ENCODE measurements at regions not wholly inside any gene's neighbourhood (a gene's known extent, or its start where the extent isn't known, plus 50 kb on each side); places are given as distances from the start of the nearest gene placed in this dataset.

DNA sequence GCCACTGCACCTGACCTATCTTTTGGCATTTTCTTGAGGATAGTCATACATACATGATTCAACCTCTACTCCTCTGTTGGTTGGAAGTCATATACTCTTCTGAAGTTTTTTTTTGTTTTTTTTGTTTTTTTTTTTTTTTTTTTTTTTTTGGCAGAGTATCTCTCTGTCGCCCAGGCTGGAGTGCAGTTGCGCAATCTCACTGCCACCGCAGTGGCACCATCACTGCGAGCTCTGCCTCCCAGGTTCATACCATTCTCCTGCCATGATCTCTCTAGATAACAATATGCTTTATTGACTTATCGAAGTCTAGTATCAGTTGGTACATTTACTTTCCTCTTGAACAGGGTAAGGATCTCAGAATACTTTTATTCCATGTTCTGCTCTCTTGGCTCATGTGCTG is 224.2 kb upstream of the WSCD1 start:
- Histone ChIP-seq H4K20me1 (ENCODE audit: low read depth, low read length) (no peaks in the 10 kb centered on the region; the same call in 1 of the 2 replicates), H3K9me2 (replicated peaks; ENCODE audit: insufficient read depth, low read length) (no peaks in the 10 kb centered on the region), H3K4me3 (ENCODE audit: insufficient read depth, low read length, poor library complexity, severe bottlenecking) (no peak overlapping the region), H3K9ac (ENCODE audit: low read length) (no peak overlapping the region), H3K79me2 (ENCODE audit: insufficient read depth, low read length) (no peaks in the 10 kb centered on the region), H3K36me3 (ENCODE audit: low read length) (no peaks in the 10 kb centered on the region), H3K9me3 (ENCODE audit: insufficient read depth, low read length) (no peaks in the 10 kb centered on the region), H3K27ac (ENCODE audit: low read depth, low read length) (no peak overlapping the region), H3K27me3 (ENCODE audit: low read length) (no peaks in the 10 kb centered on the region), H3F3A (ENCODE audit: insufficient read depth) (no peaks in the 10 kb centered on the region), H3K4me2 (ENCODE audit: low read depth, low read length, poor library complexity, severe bottlenecking) (no peak overlapping the region), H2AFZ (ENCODE audit: low read depth, low read length, severe bottlenecking) (no peak overlapping the region)
- TF ChIP-seq EZH2phosphoT487 (conservative IDR thresholded peaks at IDR 0.05; ENCODE audit: low read length) (no peak), CTCF (IDR thresholded peaks at IDR 0.05; ENCODE audit: insufficient read depth, low read length, poor library complexity, severe bottlenecking) (no peak)

- H3K4me2 ChIP-seq (ENCODE audit: low read depth, low read length, poor library complexity, severe bottlenecking), result no peak overlapping the region
- H3K9ac ChIP-seq (ENCODE audit: low read length), result no peak overlapping the region
- H3K4me3 ChIP-seq (ENCODE audit: insufficient read depth, low read length, poor library complexity, severe bottlenecking), result no peak overlapping the region
- no peak overlapping the region for H2AFZ ChIP-seq (ENCODE audit: low read depth, low read length, severe bottlenecking)
- no peaks in the 10 kb centered on the region for H3F3A ChIP-seq (ENCODE audit: insufficient read depth)
- TF ChIP-seq EZH2phosphoT487 (conservative IDR thresholded peaks at IDR 0.05; ENCODE audit: low read length) (no peak), CTCF (IDR thresholded peaks at IDR 0.05; ENCODE audit: insufficient read depth, low read length, poor library complexity, severe bottlenecking) (no peak)
- H3K9me2 ChIP-seq (replicated peaks; ENCODE audit: insufficient read depth, low read length), result no peaks in the 10 kb centered on the region
- H3K36me3 ChIP-seq (ENCODE audit: low read length), result no peaks in the 10 kb centered on the region
- no peaks in the 10 kb centered on the region; the same call in 1 of the 2 replicates for H3K27me3 ChIP-seq (ENCODE audit: low read length)
- H3K79me2 ChIP-seq (ENCODE audit: insufficient read depth, low read length), result no peaks in the 10 kb centered on the region
- H3K9me3 ChIP-seq (ENCODE audit: insufficient read depth, low read length), result no peaks in the 10 kb centered on the region
- no peaks in the 10 kb centered on the region for H4K20me1 ChIP-seq (ENCODE audit: low read depth, low read length)
- no peak overlapping the region for H3K27ac ChIP-seq (ENCODE audit: low read depth, low read length)
These were observed 215.2 kb upstream of the WSCD1 start for GRCh38 chr17:5854871-5855554.

- TF ChIP-seq CTCF (IDR thresholded peaks at IDR 0.05; ENCODE audit: insufficient read depth, low read length, poor library complexity, severe bottlenecking) (no peak), EZH2phosphoT487 (conservative IDR thresholded peaks at IDR 0.05; ENCODE audit: low read length) (no peak)
- no peak overlapping the region for H3K4me3 ChIP-seq (ENCODE audit: insufficient read depth, low read length, poor library complexity, severe bottlenecking)
- no peaks in the 10 kb centered on the region; the same call in 1 of the 2 replicates for H3K27me3 ChIP-seq (ENCODE audit: low read length)
- no peaks in the 10 kb centered on the region for H4K20me1 ChIP-seq (ENCODE audit: low read depth, low read length)
- H3K79me2 ChIP-seq (ENCODE audit: insufficient read depth, low read length), result no peaks in the 10 kb centered on the region
- no peak overlapping the region for H3K9ac ChIP-seq (ENCODE audit: low read length)
- H3K9me2 ChIP-seq (replicated peaks; ENCODE audit: insufficient read depth, low read length), result no peaks in the 10 kb centered on the region
- no peaks in the 10 kb centered on the region for H3K9me3 ChIP-seq (ENCODE audit: insufficient read depth, low read length)
- no peak overlapping the region for H3K4me2 ChIP-seq (ENCODE audit: low read depth, low read length, poor library complexity, severe bottlenecking)
- no peaks in the 10 kb centered on the region for H3K36me3 ChIP-seq (ENCODE audit: low read length)
- no peaks in the 10 kb centered on the region for H3F3A ChIP-seq (ENCODE audit: insufficient read depth)
- no peak overlapping the region for H3K27ac ChIP-seq (ENCODE audit: low read depth, low read length)
- no peak overlapping the region for H2AFZ ChIP-seq (ENCODE audit: low read depth, low read length, severe bottlenecking)
These were observed 208.9 kb upstream of the WSCD1 start for GRCh38 chr17:5861246-5861645.

Data from SU-DHL-6 (cell line).